Activated naive CD4-positive, alpha-beta T cell (primary cell): ENCODE measurements at regions not wholly inside any gene's neighbourhood (a gene's known extent, or its start where the extent isn't known, plus 50 kb on each side); places are given as distances from the start of the nearest gene placed in this dataset.

ENCODE experiments used
- DNase-seq, 4 experiments: peaks; one replicate each; lab custom pipeline; 2025; lab: John Stamatoyannopoulos, UW

- DNase-seq = no peak
Observed at GRCh38 chr10:10584161-10584560, 433.5 kb upstream of the CELF2 start.

GRCh38 chr10:10587744-10588393, 429.8 kb upstream of the CELF2 start:
- DNase-seq = no peak

GRCh38 chr10:10589540-10590303, 427.9 kb upstream of the CELF2 start:
- no peak for DNase-seq

- DNase-seq = no peak
Observed at GRCh38 chr10:10591715-10592341, 425.8 kb upstream of the CELF2 start.

- no peak for DNase-seq
Observed at GRCh38 chr10:10596256-10596655, 421.4 kb upstream of the CELF2 start.

- DNase-seq = no peak
Observed at GRCh38 chr10:10598297-10598696, 419.4 kb upstream of the CELF2 start.

GRCh38 chr10:10600004-10600403, 417.7 kb upstream of the CELF2 start:
- DNase-seq = no peak

GRCh38 chr10:10605551-10606081, 412.1 kb upstream of the CELF2 start:
- DNase-seq = no peak

- DNase-seq = no peak
Observed at GRCh38 chr10:10609379-10609955, 408.2 kb upstream of the CELF2 start.

- DNase-seq = no peak
Observed at GRCh38 chr10:10610171-10610570, 407.5 kb upstream of the CELF2 start.

GRCh38 chr10:10612151-10612550, 405.5 kb upstream of the CELF2 start:
- no peak for DNase-seq

GRCh38 chr10:10613656-10614244, 403.9 kb upstream of the CELF2 start:
- DNase-seq = no peak

- DNase-seq = no peak
Observed at GRCh38 chr10:10617686-10618085, 400.0 kb upstream of the CELF2 start.

- no peak for DNase-seq
Observed at GRCh38 chr10:10618139-10618538, 399.5 kb upstream of the CELF2 start.

GRCh38 chr10:10623958-10624566, 393.6 kb upstream of the CELF2 start:
- no peak for DNase-seq

- no peak for DNase-seq
Observed at GRCh38 chr10:10624567-10624962, 393.1 kb upstream of the CELF2 start.

- no peak for DNase-seq
Observed at GRCh38 chr10:10625491-10625890, 392.2 kb upstream of the CELF2 start.

GRCh38 chr10:10626734-10627133, 390.9 kb upstream of the CELF2 start:
- no peak for DNase-seq

GRCh38 chr10:10627414-10627813, 390.3 kb upstream of the CELF2 start:
- no peak for DNase-seq

GRCh38 chr10:10629512-10629911, 388.2 kb upstream of the CELF2 start:
- DNase-seq = no peak

GRCh38 chr10:10630281-10630680, 387.4 kb upstream of the CELF2 start:
- no peak for DNase-seq

GRCh38 chr10:10630782-10631181, 386.9 kb upstream of the CELF2 start:
- DNase-seq = no peak
